Astrocyte (in vitro differentiated cells and primary cell): ENCODE measurements at regions not wholly inside any gene's neighbourhood (a gene's known extent, or its start where the extent isn't known, plus 50 kb on each side); places are given as distances from the start of the nearest gene placed in this dataset.

Experiments used
- CTCF ChIP-seq: IDR thresholded peaks from 2 replicates; pipeline ENCODE4 v1.5.1; 2011; ENCODE audit warnings: low read depth, mild to moderate bottlenecking, inconsistent platforms, low read length, moderate library complexity; ENCODE audit not compliant: insufficient read depth
- EZH2 ChIP-seq: IDR thresholded peaks from 2 replicates; pipeline ENCODE4 v1.6.1; 2012; ENCODE audit warnings: mild to moderate bottlenecking, low read length, inconsistent platforms; ENCODE audit not compliant: insufficient read depth

GRCh38 chr9:105055917-105056316, 128.0 kb upstream of the ABCA1 start:
- TF ChIP-seq CTCF (no peak), EZH2 (no peak)
